Sigmoid colon (tissue), 6 donors: ENCODE measurements at regions not wholly inside any gene's neighbourhood (a gene's known extent, or its start where the extent isn't known, plus 50 kb on each side); places are given as distances from the start of the nearest gene placed in this dataset.

ENCODE experiments used
- DNase-seq: peaks from one replicate; pipeline ENCODE4 v3.0.0-alpha.2; 2019
- H3K27ac ChIP-seq, 4 donors: fragments of 200-600 bp; sonication (generic); one replicate each; pipeline ENCODE4 v1.5.1; 2016 to 2019; ENCODE audit warnings: mild to moderate bottlenecking in 1 of 4
- H3K27me3 ChIP-seq, 3 donors: fragments of 200-600 bp; sonication (generic); one replicate each; pipeline ENCODE4 v1.5.1; 2019; ENCODE audit warnings: mild to moderate bottlenecking in 1 of 3
- H3K36me3 ChIP-seq, 4 donors: fragments of 200-600 bp; sonication (generic); one replicate each; pipeline ENCODE4 v1.5.1; 2016 to 2019
- H3K4me1 ChIP-seq, 4 donors: fragments of 200-600 bp; sonication (generic); one replicate each; pipeline ENCODE4 v1.5.1; 2017 to 2019
- H3K4me3 ChIP-seq, 4 donors: fragments of 200-600 bp; sonication (generic); one replicate each; pipeline ENCODE4 v1.5.1; 2017 to 2019; ENCODE audit warnings: mild to moderate bottlenecking in 2 of 4, moderate library complexity in 1 of 4
- H3K9me3 ChIP-seq, 4 donors: fragments of 200-600 bp in 3 of 4; sonication (generic) in 3 of 4; one replicate each; pipeline versions ENCODE4 v1.5.1 to v1.6.1; 2013 to 2019
- CTCF ChIP-seq, 4 experiments: fragments of 450-650 bp in 3 of 4; fragments of 200-600 bp in 1 of 4; IDR thresholded peaks; one replicate each; pipeline ENCODE4 v1.5.1; 2016 to 2019; ENCODE audit warnings: antibody characterized with exemption in 4 of 4, mild to moderate bottlenecking in 3 of 4, moderate library complexity in 2 of 4
- EP300 ChIP-seq, 4 donors: sonication (generic); formaldehyde crosslinking; IDR thresholded peaks; one replicate each; pipeline ENCODE4 v1.6.1; 2017; ENCODE audit warnings: antibody characterized with exemption in 4 of 4
- POLR2A ChIP-seq, 2 donors: fragments of 450-650 bp; IDR thresholded peaks; one replicate each; pipeline ENCODE4 v1.6.1; 2016; ENCODE audit warnings: antibody characterized with exemption in 2 of 2, mild to moderate bottlenecking in 2 of 2, moderate library complexity in 2 of 2
- POLR2AphosphoS5 ChIP-seq, 4 donors: sonication (generic); formaldehyde crosslinking; IDR thresholded peaks; one replicate each; pipeline ENCODE4 v1.6.1; 2017; ENCODE audit warnings: antibody characterized with exemption in 4 of 4
- WGBS, 2 donors: extraction: QIAGEN DNeasy Blood & Tissue Kit; methylation state at CpG; one replicate each; pipeline ENCODE4 v1.1.7; 2013; 5-methylcytosine and 5-hydroxymethylcytosine counted together
- intact Hi-C: fragments of 100-400 bp; cut with DNase I; formaldehyde crosslinking; loops from one replicate; pipeline ENCODE4 v1.15.1; 2023
- donor health status: healthy with polysubstance abuse.
- donor health status: healthy.

GRCh38 chr15:87481126-87481525, 775.4 kb downstream of the NTRK3 start:
- peaks cover 0 to 12% (median 11%) of the 10 kb centered on the region in 4 donors for H3K4me1 ChIP-seq
- WGBS, 2 donors, result 65 to 80% methylated on average over 3 of the region's 3 CpGs

GRCh38 chr15:87478687-87479072, 777.9 kb downstream of the NTRK3 start:
- H3K27me3 ChIP-seq, result no peaks in the 10 kb centered on the region
- peak overlapping the region in 1 of 4 donors; percentile 66 for H3K27ac ChIP-seq
- WGBS, 2 donors, result 65 to 82% methylated on average over 2 of the region's 2 CpGs
- H3K9me3 ChIP-seq, result no peaks in the 10 kb centered on the region
- no peak for DNase-seq
- intact Hi-C loops, result no loop called here
- H3K4me3 ChIP-seq, result no peak overlapping the region
- no peak for TF ChIP-seq POLR2AphosphoS5 (IDR thresholded peaks at IDR 0.05)
- no peak for TF ChIP-seq EP300 (IDR thresholded peaks at IDR 0.05)
- no peak for TF ChIP-seq POLR2A (IDR thresholded peaks at IDR 0.05)
- no peak for TF ChIP-seq CTCF (IDR thresholded peaks at IDR 0.05)
- H3K36me3 ChIP-seq, result no peaks in the 10 kb centered on the region
- peaks cover 0 to 12% (median 11%) of the 10 kb centered on the region in 4 donors for H3K4me1 ChIP-seq

More at GRCh38 chr15:87481126-87481525, 775.4 kb downstream of the NTRK3 start:
- Histone ChIP-seq H3K9me3 (no peaks in the 10 kb centered on the region), H3K27me3 (no peaks in the 10 kb centered on the region), H3K27ac (no peak overlapping the region), H3K36me3 (no peaks in the 10 kb centered on the region), H3K4me3 (no peak overlapping the region)
- intact Hi-C loops, result no loop called here
- DNase-seq, result no peak
- TF ChIP-seq CTCF (IDR thresholded peaks at IDR 0.05), result no peak
- TF ChIP-seq EP300 (IDR thresholded peaks at IDR 0.05), result no peak
- TF ChIP-seq POLR2A (IDR thresholded peaks at IDR 0.05), result no peak
- no peak for TF ChIP-seq POLR2AphosphoS5 (IDR thresholded peaks at IDR 0.05)

- peak; percentile 64 for DNase-seq
- WGBS, 2 donors, result 34 to 45% methylated on average over 8 of the region's 8 CpGs
- Histone ChIP-seq H3K36me3 (no peaks in the 10 kb centered on the region), H3K9me3 (no peaks in the 10 kb centered on the region), H3K27me3 (no peaks in the 10 kb centered on the region), H3K4me1 (peaks cover 0 to 12% (median 11%) of the 10 kb centered on the region in 4 donors), H3K27ac (peak overlapping the region in 3 of 4 donors; percentile 28 to 66 (median 55)), H3K4me3 (peak overlapping the region in 2 of 4 donors; percentile 11 to 22)
- intact Hi-C loops, result no loop called here
- TF ChIP-seq CTCF (IDR thresholded peaks at IDR 0.05) (no peak), POLR2AphosphoS5 (IDR thresholded peaks at IDR 0.05) (peak in 2 of 4 donors; percentile 5 to 56)
Measured at GRCh38 chr15:87477737-87478686, 778.5 kb downstream of the NTRK3 start.

- 92 to 99% methylated on average over 1 of the region's 1 CpG for WGBS, 2 donors
Measured at GRCh38 chr15:87477026-87477425, 779.5 kb downstream of the NTRK3 start.

More at GRCh38 chr15:87477026-87477425, 779.5 kb downstream of the NTRK3 start:
- no peaks in the 10 kb centered on the region for H3K27me3 ChIP-seq
- peaks cover 0 to 12% (median 11%) of the 10 kb centered on the region in 4 donors for H3K4me1 ChIP-seq
- intact Hi-C loops, result no loop called here
- no peaks in the 10 kb centered on the region for H3K9me3 ChIP-seq
- TF ChIP-seq POLR2A (IDR thresholded peaks at IDR 0.05) (no peak), CTCF (IDR thresholded peaks at IDR 0.05) (no peak), POLR2AphosphoS5 (IDR thresholded peaks at IDR 0.05) (no peak), EP300 (IDR thresholded peaks at IDR 0.05) (no peak)
- H3K4me3 ChIP-seq, result no peak overlapping the region
- no peak for DNase-seq
- H3K27ac ChIP-seq, result peak overlapping the region in 1 of 4 donors; percentile 53
- H3K36me3 ChIP-seq, result no peaks in the 10 kb centered on the region
